ENCODE measurements at regions not wholly inside any gene's neighbourhood (a gene's known extent, or its start where the extent isn't known, plus 50 kb on each side); places are given as distances from the start of the nearest gene placed in this dataset.

DNA sequence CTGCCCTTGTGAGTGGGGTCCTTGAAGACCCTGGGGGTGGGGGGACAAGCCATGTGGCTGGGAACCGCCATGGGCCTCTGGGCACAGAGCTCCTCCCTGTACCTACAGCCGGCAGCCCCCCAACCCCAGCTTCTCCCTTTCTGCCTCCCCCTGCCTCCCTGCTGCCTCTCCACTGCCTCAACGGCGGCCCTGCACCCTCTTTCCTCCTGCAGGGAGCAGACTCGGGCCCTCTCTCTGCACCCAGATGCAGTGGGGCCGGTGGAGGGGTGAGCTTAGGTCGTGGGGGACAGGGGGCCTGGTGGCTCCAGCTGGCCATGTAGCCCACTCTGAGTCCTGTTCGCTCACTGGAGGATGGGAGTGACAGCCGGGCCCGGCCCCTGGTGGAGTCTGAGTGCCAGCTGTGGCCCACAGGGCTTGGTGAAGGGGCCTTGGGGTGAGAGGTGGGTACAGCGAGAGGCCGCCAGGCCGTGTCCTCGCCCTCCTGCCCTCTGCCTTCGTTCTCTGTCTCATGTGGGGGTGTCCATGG is 139.3 kb upstream of the COL5A1 start:
- no peak for DNase-seq

DNA sequence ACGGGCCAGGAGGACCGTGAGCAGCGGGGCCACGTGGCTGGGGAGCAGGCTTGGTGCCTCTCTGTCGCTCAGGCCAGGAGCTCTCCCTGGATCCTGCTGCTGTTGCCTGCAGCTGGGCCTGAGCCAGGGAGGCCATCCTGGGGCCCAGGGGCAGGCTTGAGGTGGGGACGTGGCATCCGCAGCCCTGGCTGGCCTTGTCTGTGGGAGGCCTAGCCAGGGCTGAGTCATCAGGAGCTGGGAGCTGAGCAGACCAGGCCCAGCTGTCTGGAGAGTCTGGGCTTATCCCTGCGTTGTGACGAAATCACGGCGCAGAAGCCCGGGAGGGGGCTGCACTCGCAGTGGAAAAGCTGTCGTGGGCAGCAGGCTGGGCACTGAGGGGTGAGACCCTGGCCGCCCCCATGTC is 138.8 kb upstream of the COL5A1 start:
- DNase-seq, result no peak

DNA sequence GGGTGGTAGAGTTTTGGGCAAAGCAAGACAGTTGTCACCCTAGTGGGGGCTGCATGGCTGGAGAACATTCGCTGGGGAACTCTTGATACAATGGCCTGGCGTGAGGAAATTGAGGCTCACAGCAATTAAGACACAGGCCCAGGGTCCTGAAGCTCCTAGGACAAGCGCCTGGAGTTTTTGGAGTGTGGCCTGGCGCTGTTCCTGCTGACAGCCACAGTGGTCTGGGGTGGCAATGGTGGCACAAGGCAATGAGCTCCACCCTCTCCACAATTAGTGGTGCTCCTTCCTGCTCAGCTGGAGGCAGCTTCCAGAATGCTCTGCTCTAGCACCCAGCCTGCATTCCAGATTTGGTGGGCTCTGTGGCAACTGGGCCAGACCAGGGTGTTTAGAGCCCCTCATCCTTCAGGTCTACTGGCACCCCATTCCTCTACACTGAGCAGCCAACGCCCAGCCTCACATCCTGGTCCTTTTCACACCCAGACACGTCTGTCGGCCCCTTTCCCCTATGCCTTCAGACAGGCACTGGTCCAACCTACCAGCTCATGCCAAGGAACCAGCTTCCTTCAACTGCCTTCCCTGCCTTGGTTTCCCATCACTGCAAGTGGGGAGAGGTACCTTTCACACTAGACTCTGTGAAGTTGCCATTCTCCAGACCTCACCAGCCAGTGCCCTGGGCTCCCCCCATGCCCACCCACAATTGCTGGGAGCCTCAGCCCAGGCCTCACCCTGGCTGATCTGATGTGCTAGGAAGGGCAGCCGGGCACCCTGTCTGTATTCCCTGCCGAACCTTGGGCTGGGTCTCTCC is 138.1 kb upstream of the COL5A1 start:
- no peak for DNase-seq

DNA sequence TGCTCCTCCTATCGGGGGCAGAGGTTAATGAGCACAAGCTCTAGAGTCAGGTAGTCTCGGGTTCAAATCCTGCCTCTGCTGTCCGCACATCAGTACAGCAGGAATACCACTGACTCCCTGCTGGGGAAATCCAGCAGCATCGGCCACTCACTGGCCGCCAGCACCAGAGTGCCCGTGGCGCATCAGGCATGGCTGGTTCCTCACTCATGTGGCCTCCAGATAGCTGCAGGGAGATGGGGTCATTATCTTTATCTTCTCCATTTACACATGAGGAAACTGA is 137.6 kb upstream of the COL5A1 start:
- no peak for DNase-seq

DNA sequence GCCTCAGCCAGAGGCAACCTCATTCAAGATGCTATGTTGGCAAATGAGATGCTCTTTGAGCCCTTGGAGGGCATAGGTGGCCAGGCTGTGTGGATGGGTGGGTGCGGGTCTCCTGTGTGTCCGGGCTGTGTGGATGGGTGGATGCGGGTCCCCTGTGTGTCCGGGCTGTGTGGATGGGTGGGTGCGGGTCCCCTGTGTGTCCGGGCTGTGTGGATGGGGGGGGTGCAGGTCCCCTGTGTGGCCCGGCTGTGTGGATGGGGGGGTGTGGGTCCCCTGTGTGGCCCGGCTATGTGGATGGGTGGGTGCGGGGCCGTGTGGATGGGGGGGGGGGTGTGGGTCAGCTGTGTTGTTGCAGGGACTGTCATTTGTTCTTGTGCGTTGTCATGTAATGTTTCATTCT is 136.6 kb upstream of the COL5A1 start:
- DNase-seq, result no peak

DNA sequence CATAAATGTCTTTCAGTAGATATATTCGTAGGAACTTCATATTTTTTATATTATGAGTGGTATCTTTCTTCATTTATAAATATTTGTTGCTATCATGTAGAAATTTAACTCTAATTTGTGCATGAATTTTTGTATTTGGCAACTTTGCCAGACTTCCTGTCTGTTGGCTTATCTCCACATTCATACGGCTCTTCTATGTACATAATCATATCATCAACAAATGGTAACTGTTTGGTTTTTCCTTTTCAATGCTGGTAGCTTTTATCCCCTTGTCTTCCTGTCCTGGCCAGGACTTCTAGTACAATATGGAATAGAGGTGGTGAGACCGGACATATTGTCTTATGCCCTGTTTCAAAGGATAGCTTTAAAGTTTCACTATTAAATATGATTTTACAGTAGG is 132.3 kb upstream of the COL5A1 start:
- no peak for DNase-seq

DNA sequence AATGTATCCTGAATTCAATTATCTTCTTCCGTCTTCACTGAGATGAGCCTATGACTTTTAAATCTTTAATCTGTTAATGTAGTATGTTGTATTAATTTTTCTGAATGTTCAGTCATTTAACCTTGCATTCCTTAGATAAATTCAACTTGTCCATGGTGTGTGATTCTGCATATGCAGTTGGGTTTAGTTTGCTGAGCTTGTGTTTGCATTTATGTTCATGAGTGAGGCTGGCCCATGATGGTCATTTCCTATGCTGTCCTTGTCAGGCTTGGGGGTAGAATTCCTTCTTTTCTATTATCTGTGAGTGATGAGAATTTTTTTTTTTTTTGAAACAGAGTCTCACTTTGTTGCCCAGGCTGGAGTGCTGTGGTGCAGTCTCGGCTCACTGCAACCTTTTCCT is 131.8 kb upstream of the COL5A1 start:
- no peak for DNase-seq

DNA sequence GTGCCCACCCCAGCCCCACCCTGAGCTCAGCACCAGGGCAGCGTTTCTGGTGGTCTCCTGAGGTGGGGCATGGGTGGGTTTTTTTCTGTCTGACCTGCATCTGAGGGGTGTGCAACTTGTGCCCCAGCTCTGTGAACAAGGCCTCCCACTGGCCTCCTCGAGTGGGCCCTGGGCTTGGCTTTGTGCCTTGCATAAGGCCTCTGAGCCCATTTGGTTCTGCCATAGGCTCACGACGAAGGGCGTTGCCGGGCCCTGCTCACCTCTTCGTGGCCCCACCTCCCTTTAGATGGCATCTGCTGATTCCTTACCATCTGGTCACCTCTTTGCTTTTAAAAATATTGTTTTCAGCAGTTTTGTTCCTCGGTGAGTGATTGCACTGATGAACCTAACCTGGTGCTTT is 127.1 kb upstream of the COL5A1 start:
- DNase-seq, result no peak

DNA sequence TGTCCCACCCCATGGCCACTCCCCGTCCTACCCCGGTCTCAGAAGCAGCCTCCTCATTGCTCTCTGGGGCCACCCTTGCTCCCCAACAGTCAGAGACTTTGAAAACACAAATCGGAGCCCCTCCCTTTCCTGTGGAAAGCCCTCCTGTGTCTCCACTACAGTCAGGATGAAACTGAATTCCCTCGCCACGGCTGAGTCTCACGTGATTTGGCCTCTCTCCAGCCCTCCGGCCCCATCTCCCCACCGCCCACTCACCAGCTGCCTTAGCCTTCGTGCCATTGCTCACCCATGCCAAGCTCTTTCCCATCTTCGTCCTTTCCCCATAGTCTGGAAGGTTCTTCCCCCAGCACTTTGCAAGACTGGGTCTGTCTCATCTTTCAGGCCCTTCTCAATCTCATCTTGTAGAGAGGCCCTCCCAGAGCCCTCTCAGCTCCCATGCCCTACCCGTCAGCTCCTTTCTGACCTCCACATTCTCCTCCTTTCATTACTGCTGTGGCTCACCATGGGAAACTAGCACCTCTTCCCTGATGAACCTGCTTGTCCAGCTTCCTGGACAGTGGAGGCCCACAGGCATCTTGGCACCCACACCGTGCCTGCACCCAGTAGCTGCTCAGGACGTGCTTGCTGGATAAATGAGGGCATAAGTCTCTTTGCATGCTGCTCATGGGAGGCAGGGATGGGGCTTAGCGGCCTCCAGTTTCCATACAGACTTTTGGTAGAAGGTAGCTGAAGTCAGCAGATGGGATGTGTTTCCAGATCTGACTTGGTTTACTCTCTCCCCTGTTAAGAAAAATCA is 126.4 kb upstream of the COL5A1 start:
- DNase-seq, result no peak

DNA sequence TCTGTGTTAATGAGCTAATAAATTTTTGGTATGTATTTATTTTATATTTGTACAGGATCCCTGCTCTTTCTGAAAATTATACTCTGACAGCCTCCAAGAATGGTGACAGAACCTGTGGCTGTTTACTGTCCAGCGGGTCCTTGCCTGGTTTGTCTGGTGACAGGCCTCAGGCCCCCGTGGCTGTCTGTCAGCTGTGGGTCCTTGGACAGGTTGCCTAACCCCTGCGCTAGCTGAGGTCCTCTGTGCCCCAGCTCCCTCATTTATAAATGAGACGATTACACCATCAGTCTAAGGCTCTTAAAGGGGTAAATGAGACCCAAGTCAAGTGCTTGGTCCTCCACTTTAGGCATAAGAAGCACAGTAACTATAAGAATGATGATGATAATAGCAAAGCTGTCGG is 125.1 kb upstream of the COL5A1 start:
- DNase-seq, result no peak

DNA sequence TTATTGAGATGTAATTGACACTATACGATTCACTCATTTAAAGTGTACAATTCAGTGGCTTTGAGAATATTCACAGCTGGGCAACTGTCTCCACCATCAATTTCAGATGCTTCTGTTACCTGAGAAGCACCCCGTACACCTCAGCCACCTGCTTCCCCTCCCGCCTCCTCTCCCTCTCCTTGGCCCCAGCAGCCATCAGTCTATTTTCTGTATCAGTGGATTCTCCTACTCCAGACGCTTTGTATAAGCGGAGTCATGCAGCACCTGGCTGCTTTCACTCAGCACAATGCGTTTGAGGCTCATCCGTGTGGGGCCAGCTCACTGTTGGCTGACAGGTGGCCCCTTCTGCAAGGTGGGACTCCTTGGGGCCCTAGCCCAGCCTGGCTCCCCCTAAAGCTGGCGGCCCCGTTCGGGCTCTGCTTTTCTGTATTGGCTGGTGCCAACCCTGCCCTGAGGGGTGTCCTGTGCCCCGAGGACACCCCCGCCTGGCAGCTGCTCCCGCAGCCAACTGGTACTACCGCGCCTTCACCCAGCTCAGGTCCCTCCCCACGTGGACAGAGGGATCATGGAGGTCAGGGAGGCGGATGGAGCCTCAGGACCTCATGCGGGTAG is 124.4 kb upstream of the COL5A1 start:
- DNase-seq, result no peak

DNA sequence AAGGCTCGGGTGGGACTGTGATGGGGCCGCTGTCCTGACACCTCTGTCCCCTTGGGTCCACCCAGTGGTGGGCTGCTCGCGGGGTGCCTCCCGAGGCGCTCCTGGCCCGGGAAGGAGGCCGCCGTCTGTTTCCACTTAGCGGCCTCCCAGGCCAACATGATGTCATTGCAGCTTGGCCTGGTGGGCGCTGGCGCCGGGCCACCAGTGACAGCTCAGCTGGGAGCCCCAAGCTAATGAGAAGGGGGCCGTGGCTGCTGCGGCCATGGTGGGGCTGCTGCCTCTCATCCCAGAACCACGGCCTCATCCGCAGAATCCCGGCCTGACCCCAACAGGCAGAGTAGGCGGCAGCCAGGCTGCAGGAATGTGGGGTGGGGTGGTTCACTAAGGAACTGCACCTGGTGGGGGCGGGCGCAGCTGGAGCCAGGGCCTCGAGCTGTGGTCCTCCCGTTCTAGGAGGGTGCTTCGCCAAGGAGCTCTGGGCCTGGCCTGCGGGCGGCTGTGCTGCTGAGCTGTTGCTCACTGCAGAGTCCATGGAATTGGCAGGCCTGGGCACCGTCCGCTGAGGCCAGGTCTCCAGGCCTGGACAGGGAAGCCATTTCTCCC is 123.5 kb upstream of the COL5A1 start:
- no peak for DNase-seq

DNA sequence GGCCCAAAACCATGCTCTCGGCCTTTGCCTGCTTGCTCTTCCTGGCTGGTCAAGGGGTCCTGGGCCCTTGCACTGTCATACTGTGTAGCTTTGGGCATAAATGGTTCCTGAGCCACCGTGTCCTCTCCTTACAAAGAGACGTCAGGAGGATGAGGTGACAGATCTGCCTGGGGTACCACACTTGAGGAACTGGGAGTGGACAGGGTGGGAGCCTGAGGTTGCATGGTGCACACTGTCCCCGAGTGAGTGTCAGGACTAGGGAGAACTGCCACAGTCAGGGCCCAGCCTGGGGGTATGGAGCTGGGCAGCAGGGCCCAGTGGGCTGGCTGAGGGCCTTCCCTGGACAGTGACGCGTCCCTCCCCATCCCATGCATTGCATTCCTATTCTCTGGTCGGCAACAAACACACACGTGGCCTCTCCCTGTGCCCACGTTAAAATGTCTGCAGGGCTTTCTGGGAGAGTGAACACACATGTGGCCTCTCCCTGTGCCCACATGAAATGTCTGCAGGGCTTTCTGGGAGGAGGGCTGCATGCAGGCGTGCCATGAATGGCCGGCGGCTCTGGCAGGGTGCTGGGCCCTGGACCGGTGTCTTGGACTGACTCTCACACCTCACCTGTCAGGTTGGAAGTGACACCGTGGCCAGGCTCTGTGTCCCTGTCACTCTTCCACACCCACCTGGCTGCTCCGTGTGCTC is 122.1 kb upstream of the COL5A1 start:
- no peak for DNase-seq

DNA sequence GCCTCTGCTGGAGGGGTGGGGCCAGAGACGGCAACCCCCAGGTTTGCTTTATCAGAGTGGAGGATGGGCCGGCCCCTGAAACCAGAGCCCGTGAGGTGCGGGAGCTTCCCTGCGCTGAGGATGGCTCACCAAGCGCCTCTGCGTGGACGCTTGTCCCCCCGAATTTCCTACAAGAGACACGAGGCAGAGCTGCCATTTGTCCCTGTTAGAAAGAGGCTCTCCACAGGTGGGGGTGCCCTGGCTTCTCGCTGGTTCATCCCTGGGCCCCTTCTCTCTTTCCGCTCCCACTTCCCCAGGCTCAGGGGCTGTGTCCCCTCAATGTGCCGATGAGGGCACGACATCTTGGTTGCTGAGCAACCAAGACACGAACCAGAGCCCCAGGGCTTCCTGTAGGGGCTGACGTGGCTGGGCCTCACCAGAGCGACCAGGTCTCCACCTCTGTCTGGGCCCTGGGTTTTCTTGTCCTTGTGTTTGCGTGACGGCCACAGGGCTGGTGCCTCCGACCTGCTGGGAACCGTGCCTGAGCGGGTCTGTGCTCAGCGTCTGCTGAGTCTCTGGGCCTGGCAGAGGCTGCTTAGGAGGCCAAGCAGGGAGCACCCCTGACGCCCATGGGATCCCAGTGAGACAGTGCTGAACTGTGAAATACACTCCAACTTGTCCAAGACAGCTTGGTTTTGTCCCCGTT is 119.6 kb upstream of the COL5A1 start:
- no peak for DNase-seq

DNA sequence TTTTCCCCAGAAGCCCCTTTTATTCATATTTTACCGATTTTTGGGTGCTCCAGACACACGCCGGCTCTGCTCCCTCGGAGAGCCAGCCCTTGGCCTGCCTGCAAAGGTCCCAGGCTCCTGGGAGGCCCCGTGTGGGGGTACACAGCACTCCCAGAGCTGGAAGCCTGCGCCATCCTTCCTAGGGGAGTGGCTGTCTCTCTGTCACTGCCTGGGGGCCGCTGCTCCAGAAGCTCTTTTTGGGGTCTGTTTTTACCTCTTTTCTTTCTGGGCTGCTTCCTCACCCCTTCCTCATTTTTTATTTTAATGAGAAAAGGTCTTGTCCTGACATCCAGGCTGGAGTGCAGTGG is 119.1 kb upstream of the COL5A1 start:
- no peak for DNase-seq

DNA sequence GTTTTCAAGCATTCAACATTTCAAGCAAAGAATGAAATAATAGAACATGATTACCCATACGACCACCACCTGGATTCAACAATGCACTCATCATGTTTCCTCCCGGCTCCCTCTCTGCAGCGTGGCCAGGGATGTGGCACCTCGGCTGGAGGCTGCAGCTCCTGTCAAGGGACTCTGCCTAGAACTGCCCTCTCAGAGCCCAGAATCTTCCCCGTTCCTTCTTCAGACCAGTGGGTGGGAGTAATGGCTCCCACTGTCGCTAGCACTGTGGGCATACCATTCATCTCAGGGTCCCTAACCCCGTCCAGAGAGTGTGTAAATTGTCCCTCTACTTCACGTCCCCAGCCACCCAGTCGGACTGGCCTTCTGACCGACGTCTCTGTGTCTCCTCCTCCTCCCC is 118.6 kb upstream of the COL5A1 start:
- DNase-seq, result no peak

DNA sequence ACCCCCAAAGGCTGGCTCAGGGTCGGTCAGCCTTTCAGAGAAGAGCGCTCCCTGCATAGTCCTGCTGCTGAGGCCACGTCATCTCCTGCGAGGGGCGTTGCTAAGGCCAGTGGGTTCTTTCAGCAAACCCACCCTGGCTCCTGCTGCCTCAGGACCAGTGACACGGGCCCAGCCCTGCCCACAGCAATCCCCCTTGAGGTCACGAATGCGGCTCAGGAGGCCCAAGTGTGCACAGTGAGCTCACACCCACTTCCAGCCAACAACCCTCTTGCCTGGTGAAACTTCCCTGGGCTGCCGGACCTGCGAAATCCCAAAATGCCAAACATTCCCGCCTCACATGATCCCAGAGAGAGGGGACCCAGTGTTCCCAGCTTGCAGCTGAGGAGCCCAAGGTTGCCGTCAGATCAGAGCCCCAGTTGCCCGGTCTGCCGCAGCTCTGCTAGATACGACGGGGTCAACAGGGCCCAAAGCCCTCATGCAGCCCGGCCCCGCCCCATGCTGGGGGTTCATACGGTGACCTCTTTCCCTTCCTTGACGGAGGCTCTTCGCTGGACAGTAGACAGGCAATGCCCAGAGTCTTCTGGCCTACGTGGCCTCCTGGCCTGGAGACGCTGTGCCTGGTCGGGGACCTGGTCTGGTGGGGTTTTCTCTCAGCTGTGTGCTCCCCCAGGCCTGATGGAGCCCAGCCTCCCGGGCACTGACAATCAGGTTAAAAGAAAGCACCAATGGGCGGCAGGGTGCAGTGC is 116.4 kb upstream of the COL5A1 start:
- no peak for DNase-seq

DNA sequence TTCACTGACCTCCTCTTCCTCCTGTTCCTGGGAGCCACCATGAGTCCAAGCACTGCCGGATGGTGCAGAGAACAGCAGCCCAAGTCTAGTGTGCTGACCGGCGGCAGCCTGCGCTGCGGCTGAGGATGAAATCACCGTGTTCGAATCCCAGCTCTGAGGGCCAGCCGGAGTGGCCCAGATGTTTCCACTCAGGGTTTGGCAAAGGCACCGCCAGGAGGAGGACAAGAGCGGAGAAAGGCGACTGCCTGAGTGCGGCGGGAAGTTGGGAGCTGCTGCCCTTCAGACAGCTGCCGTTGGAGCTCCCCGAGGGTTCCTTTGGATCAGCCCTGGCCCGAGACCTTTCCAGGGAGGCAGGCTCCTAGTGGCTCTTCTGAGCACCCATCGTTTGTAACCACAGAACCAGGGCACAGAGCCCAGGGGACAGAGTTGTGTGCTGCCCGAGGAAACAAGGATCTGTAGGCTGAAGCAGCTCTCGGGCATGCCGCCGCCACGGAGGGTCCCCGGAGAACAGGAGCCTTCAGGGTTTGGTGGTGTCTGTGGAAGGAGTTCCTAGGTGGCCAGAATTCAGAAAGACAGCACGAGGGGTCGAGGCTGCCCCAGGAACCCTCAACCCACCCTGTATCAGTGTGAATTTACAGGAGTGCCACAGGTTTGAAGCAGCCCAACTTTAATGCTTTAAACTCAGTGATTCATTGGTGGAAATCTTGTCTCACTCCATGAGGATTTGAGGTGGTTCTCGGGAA is 115.6 kb upstream of the COL5A1 start:
- DNase-seq, result no peak

All from nucleus accumbens (tissue), 56 donors.